Activated T-cell treated with anti-CD3 and anti-CD28 coated beads, Interleukin-2, amount 50 U/mL, for 72 hours (primary cell): ENCODE measurements at regions not wholly inside any gene's neighbourhood (a gene's known extent, or its start where the extent isn't known, plus 50 kb on each side); places are given as distances from the start of the nearest gene placed in this dataset.

Experiments used
- ATAC-seq, 2 donors: fragments of 150-1000 bp; cut with Tn5 transposase; replicated peaks in 1 of 2; 2 replicates each; pipeline ENCODE4 v1.10.0; 2021; ENCODE audit warnings: moderate library complexity in 2 of 2, mild to moderate bottlenecking in 1 of 2
- DNase-seq, 2 donors: peaks; one replicate each; pipeline ENCODE4 v3.0.0; 2021 to 2022; ENCODE audit warnings: mixed read lengths in 1 of 2
- H3K27ac Mint-ChIP-seq: one replicate; pipeline ENCODE4 v1.8.0; 2022; ENCODE audit warnings: mild to moderate bottlenecking, moderate library complexity, mixed read lengths
- H3K27me3 Mint-ChIP-seq: one replicate; pipeline ENCODE4 v1.8.0; 2022; ENCODE audit warnings: low read depth, mixed read lengths
- H3K36me3 Mint-ChIP-seq, 2 donors: one replicate each; pipeline ENCODE4 v1.8.0; 2022; ENCODE audit warnings: mixed read lengths in 2 of 2, mild to moderate bottlenecking in 1 of 2; ENCODE audit not compliant: insufficient read depth in 2 of 2
- H3K4me1 Mint-ChIP-seq: one replicate; pipeline ENCODE4 v1.8.0; 2022; ENCODE audit warnings: low read depth, mixed read lengths
- H3K4me3 Mint-ChIP-seq, 2 donors: one replicate each; pipeline ENCODE4 v1.8.0; 2022; ENCODE audit warnings: mild to moderate bottlenecking in 2 of 2, mixed read lengths in 2 of 2, moderate library complexity in 2 of 2
- H3K9me3 Mint-ChIP-seq, 2 donors: one replicate each; pipeline ENCODE4 v1.8.0; 2022; ENCODE audit warnings: mixed read lengths in 2 of 2

- no peak overlapping the region for H3K27ac Mint-ChIP-seq
- H3K27me3 Mint-ChIP-seq = no peaks in the 10 kb centered on the region
- DNase-seq (no peak), ATAC-seq (no peak)
- no peaks in the 10 kb centered on the region for H3K36me3 Mint-ChIP-seq
- peaks cover 0 to 7% of the 10 kb centered on the region in 2 donors for H3K9me3 Mint-ChIP-seq
- no peaks in the 10 kb centered on the region for H3K4me1 Mint-ChIP-seq
- no peak overlapping the region for H3K4me3 Mint-ChIP-seq
Measured at GRCh38 chr1:34406833-34407539, 230.3 kb downstream of the C1orf94 start.

- H3K9me3 Mint-ChIP-seq = peaks cover 0 to 7% of the 10 kb centered on the region in 2 donors
- H3K36me3 Mint-ChIP-seq = no peaks in the 10 kb centered on the region
- ATAC-seq (no peak), DNase-seq (no peak)
- no peaks in the 10 kb centered on the region for H3K4me1 Mint-ChIP-seq
- no peak overlapping the region for H3K4me3 Mint-ChIP-seq
- no peaks in the 10 kb centered on the region for H3K27me3 Mint-ChIP-seq
- H3K27ac Mint-ChIP-seq = no peak overlapping the region
Measured at GRCh38 chr1:34408011-34408410, 231.3 kb downstream of the C1orf94 start.

GRCh38 chr1:34409689-34410229 lies 233.1 kb downstream of the C1orf94 start:
- no peak overlapping the region for H3K4me3 Mint-ChIP-seq
- H3K4me1 Mint-ChIP-seq = no peaks in the 10 kb centered on the region
- DNase-seq (no peak), ATAC-seq (no peak)
- H3K36me3 Mint-ChIP-seq = no peaks in the 10 kb centered on the region
- H3K27ac Mint-ChIP-seq = no peak overlapping the region
- peaks cover 0 to 2% of the 10 kb centered on the region in 2 donors for H3K9me3 Mint-ChIP-seq
- H3K27me3 Mint-ChIP-seq = peaks cover 6% of the 10 kb centered on the region

- ATAC-seq = no peak
- Mint-ChIP-seq H3K36me3 (no peaks in the 10 kb centered on the region), H3K9me3 (peaks cover 0 to 2% of the 10 kb centered on the region in 2 donors), H3K4me3 (no peak overlapping the region), H3K27ac (no peak overlapping the region), H3K4me1 (no peaks in the 10 kb centered on the region), H3K27me3 (peaks cover 14% of the 10 kb centered on the region)
- DNase-seq = no peak
Measured at GRCh38 chr1:34412598-34413370, 236.1 kb downstream of the C1orf94 start.

- no peak for DNase-seq
- ATAC-seq = no peak
- Mint-ChIP-seq H3K4me3 (no peak overlapping the region), H3K4me1 (no peaks in the 10 kb centered on the region), H3K27ac (no peak overlapping the region), H3K27me3 (peaks cover 14% of the 10 kb centered on the region), H3K9me3 (no peaks in the 10 kb centered on the region), H3K36me3 (no peaks in the 10 kb centered on the region)
Measured at GRCh38 chr1:34415140-34415539, 238.4 kb downstream of the C1orf94 start.

- no peaks in the 10 kb centered on the region for H3K9me3 Mint-ChIP-seq
- no peak for DNase-seq
- peaks cover 14% of the 10 kb centered on the region for H3K27me3 Mint-ChIP-seq
- no peak overlapping the region for H3K4me3 Mint-ChIP-seq
- ATAC-seq = no peak
- H3K36me3 Mint-ChIP-seq = no peaks in the 10 kb centered on the region
- H3K4me1 Mint-ChIP-seq = no peaks in the 10 kb centered on the region
- no peak overlapping the region for H3K27ac Mint-ChIP-seq
Measured at GRCh38 chr1:34418166-34418565, 241.5 kb downstream of the C1orf94 start.

- no peak overlapping the region for H3K27ac Mint-ChIP-seq
- no peak for ATAC-seq
- no peaks in the 10 kb centered on the region for H3K9me3 Mint-ChIP-seq
- DNase-seq = no peak
- H3K4me3 Mint-ChIP-seq = no peak overlapping the region
- H3K27me3 Mint-ChIP-seq = peaks cover 9% of the 10 kb centered on the region
- no peaks in the 10 kb centered on the region for H3K4me1 Mint-ChIP-seq
- no peaks in the 10 kb centered on the region for H3K36me3 Mint-ChIP-seq
Measured at GRCh38 chr1:34419663-34420136, 243.0 kb downstream of the C1orf94 start.

GRCh38 chr1:34425046-34425445 lies 248.3 kb downstream of the C1orf94 start:
- ATAC-seq (no peak), DNase-seq (no peak)
- Mint-ChIP-seq H3K9me3 (no peaks in the 10 kb centered on the region), H3K27ac (no peak overlapping the region), H3K4me1 (no peaks in the 10 kb centered on the region), H3K27me3 (no peaks in the 10 kb centered on the region), H3K4me3 (no peak overlapping the region), H3K36me3 (no peaks in the 10 kb centered on the region)

- no peak overlapping the region for H3K27ac Mint-ChIP-seq
- H3K27me3 Mint-ChIP-seq = no peaks in the 10 kb centered on the region
- no peak for DNase-seq
- no peak for ATAC-seq
- H3K9me3 Mint-ChIP-seq = no peaks in the 10 kb centered on the region
- H3K36me3 Mint-ChIP-seq = no peaks in the 10 kb centered on the region
- H3K4me1 Mint-ChIP-seq = no peaks in the 10 kb centered on the region
- H3K4me3 Mint-ChIP-seq = no peak overlapping the region
Measured at GRCh38 chr1:34425785-34426184, 249.1 kb downstream of the C1orf94 start.

- H3K36me3 Mint-ChIP-seq = no peaks in the 10 kb centered on the region
- DNase-seq (no peak), ATAC-seq (no peak)
- no peaks in the 10 kb centered on the region for H3K9me3 Mint-ChIP-seq
- no peak overlapping the region for H3K4me3 Mint-ChIP-seq
- no peak overlapping the region for H3K27ac Mint-ChIP-seq
- no peaks in the 10 kb centered on the region for H3K27me3 Mint-ChIP-seq
- H3K4me1 Mint-ChIP-seq = no peaks in the 10 kb centered on the region
Measured at GRCh38 chr1:34426325-34426896, 249.7 kb downstream of the C1orf94 start.

GRCh38 chr1:34427170-34427569 lies 250.5 kb downstream of the C1orf94 start:
- Mint-ChIP-seq H3K36me3 (no peaks in the 10 kb centered on the region), H3K27me3 (no peaks in the 10 kb centered on the region), H3K9me3 (no peaks in the 10 kb centered on the region), H3K4me1 (no peaks in the 10 kb centered on the region), H3K27ac (no peak overlapping the region), H3K4me3 (no peak overlapping the region)
- ATAC-seq (no peak), DNase-seq (no peak)

- Mint-ChIP-seq H3K9me3 (no peaks in the 10 kb centered on the region), H3K27me3 (peaks cover 14% of the 10 kb centered on the region), H3K4me1 (no peaks in the 10 kb centered on the region), H3K27ac (no peak overlapping the region), H3K36me3 (no peaks in the 10 kb centered on the region), H3K4me3 (no peak overlapping the region)
- ATAC-seq = no peak
- DNase-seq = no peak
Measured at GRCh38 chr1:34433099-34433498, 256.4 kb downstream of the C1orf94 start.

- ATAC-seq (no peak), DNase-seq (no peak)
- no peaks in the 10 kb centered on the region for H3K4me1 Mint-ChIP-seq
- H3K9me3 Mint-ChIP-seq = no peaks in the 10 kb centered on the region
- H3K27ac Mint-ChIP-seq = no peak overlapping the region
- no peak overlapping the region for H3K4me3 Mint-ChIP-seq
- no peaks in the 10 kb centered on the region for H3K36me3 Mint-ChIP-seq
- H3K27me3 Mint-ChIP-seq = peaks cover 14% of the 10 kb centered on the region
Measured at GRCh38 chr1:34436836-34437235, 260.1 kb downstream of the C1orf94 start.
